WERI-Rb-1 (cell line): ENCODE measurements at regions not wholly inside any gene's neighbourhood (a gene's known extent, or its start where the extent isn't known, plus 50 kb on each side); places are given as distances from the start of the nearest gene placed in this dataset.

Experiments used
- DNase-seq: peaks from one replicate; pipeline ENCODE4 v3.0.0-alpha.2; 2020
- H3K27ac ChIP-seq: fragments of 250-450 bp; sonication (Bioruptor Pico); 2 replicates; pipeline ENCODE4 v1.5.1; 2020; ENCODE audit warnings: mild to moderate bottlenecking, moderate library complexity
- H3K27me3 ChIP-seq: fragments of 250-450 bp; sonication (Bioruptor Pico); 2 replicates; pipeline ENCODE4 v1.5.1; 2021; ENCODE audit warnings: mild to moderate bottlenecking, low read depth, moderate library complexity; ENCODE audit not compliant: insufficient read depth, severe bottlenecking
- H3K36me3 ChIP-seq: fragments of 250-450 bp; sonication (Bioruptor Pico); 2 replicates; pipeline ENCODE4 v1.5.1; 2020; ENCODE audit warnings: mild to moderate bottlenecking, moderate library complexity
- H3K4me3 ChIP-seq: 2 replicates; pipeline ENCODE4 v1.5.1; 2011; ENCODE audit warnings: low read depth, mild to moderate bottlenecking, control low read depth, low read length
- H3K9me3 ChIP-seq: fragments of 250-450 bp; sonication (Bioruptor Pico); 2 replicates; pipeline ENCODE4 v1.5.1; 2021; ENCODE audit warnings: mild to moderate bottlenecking, moderate library complexity; ENCODE audit not compliant: severe bottlenecking
- TF ChIP-seq, protein P1 (sequence below): IDR thresholded peaks from 2 replicates; pipeline ENCODE4 v1.5.1; 2011; ENCODE audit warnings: low read depth, mild to moderate bottlenecking, control low read depth, inconsistent platforms, low read length

DNA sequence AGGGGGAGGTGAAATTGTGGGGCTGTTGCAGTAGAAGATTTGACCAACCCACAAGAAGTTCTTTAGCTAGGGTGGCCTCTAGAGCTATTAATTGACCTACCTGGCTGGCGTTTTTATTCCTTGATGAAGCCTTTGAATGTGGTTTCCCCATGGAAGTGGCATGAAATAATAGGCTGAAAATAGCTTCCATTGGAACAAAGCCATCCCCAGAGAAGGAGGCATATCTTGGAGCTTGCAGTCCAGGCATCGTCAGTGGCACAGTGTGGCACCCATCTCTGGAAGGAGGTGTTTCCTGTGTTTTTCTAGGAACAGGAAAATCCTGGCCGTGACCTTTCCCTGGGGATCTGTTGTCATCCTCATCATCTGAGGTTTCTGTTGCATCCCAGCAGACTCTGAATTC lies 96.3 kb upstream of the WDR1 start:
- Histone ChIP-seq H3K27ac (no peak overlapping the region), H3K4me3 (no peak overlapping the region), H3K27me3 (no peaks in the 10 kb centered on the region), H3K36me3 (no peaks in the 10 kb centered on the region), H3K9me3 (no peaks in the 10 kb centered on the region)
- no peak for DNase-seq
- TF ChIP-seq, protein P1, sequence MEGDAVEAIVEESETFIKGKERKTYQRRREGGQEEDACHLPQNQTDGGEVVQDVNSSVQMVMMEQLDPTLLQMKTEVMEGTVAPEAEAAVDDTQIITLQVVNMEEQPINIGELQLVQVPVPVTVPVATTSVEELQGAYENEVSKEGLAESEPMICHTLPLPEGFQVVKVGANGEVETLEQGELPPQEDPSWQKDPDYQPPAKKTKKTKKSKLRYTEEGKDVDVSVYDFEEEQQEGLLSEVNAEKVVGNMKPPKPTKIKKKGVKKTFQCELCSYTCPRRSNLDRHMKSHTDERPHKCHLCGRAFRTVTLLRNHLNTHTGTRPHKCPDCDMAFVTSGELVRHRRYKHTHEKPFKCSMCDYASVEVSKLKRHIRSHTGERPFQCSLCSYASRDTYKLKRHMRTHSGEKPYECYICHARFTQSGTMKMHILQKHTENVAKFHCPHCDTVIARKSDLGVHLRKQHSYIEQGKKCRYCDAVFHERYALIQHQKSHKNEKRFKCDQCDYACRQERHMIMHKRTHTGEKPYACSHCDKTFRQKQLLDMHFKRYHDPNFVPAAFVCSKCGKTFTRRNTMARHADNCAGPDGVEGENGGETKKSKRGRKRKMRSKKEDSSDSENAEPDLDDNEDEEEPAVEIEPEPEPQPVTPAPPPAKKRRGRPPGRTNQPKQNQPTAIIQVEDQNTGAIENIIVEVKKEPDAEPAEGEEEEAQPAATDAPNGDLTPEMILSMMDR, result no peak

DNA sequence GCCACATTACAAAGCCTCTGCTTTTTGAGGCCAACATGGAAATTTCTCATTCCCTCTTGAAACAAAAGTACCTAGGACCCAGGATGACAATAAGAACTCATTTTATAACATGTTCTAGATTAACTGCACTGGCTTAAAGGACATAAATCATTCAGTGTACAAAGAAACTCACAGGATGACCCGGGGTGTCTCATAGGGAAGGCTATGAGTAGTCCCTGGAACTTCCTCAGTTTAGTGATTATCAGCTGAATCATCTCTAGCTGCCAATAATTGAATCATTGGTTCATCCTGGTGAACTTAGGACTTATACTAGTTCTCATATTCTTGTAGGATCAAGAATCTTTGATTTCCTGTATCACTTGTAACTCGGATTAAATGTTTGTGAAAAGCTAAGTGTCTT lies 95.8 kb upstream of the WDR1 start:
- Histone ChIP-seq H3K27ac (no peak overlapping the region), H3K4me3 (no peak overlapping the region), H3K27me3 (no peaks in the 10 kb centered on the region), H3K9me3 (no peaks in the 10 kb centered on the region), H3K36me3 (no peaks in the 10 kb centered on the region)
- no peak for DNase-seq
- TF ChIP-seq, protein P1, result no peak

DNA sequence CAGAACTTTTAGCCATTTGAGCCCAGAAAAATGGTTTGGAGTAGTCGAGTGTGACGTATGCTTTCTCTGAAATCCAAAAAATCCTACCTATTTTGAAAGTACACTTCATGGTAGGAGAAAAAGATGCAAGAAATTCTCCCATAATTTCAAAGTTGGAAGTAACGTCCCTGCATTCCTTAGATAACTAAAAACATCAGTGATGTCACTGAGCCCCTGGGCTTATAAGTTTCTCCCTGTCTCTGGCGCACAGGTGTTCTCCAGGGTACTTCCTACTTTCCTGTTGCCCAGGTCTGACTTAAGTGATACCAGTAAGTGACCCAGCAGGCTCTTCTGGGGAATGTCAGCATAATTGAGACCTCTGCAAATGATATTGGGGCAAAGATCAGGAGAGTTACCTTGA lies 90.5 kb upstream of the WDR1 start:
- DNase-seq, result no peak
- Histone ChIP-seq H3K9me3 (no peaks in the 10 kb centered on the region), H3K27ac (no peak overlapping the region), H3K36me3 (no peaks in the 10 kb centered on the region), H3K4me3 (no peak overlapping the region), H3K27me3 (no peaks in the 10 kb centered on the region)
- TF ChIP-seq, protein P1, result no peak

DNA sequence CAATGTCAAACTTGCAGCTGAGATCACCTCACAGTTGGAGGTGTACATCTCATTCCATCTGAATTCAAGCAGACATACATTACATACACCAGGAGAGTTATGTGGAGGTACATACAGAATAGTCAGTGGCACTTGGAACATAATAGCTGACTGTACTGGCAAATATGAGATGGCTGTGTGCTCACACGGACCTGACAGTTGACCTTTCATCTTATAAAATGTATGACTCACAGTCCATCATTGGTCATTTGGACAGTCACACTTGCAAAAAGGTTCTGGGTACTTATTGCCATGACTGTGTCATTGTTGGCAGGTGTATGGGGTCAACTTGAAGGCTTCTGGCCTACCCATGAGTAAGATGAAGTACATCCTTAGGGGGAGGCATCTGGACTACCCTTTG lies 88.6 kb upstream of the WDR1 start:
- no peak for DNase-seq
- Histone ChIP-seq H3K9me3 (no peaks in the 10 kb centered on the region), H3K27me3 (no peaks in the 10 kb centered on the region), H3K36me3 (no peaks in the 10 kb centered on the region), H3K4me3 (no peak overlapping the region), H3K27ac (no peak overlapping the region)
- TF ChIP-seq, protein P1, result no peak

DNA sequence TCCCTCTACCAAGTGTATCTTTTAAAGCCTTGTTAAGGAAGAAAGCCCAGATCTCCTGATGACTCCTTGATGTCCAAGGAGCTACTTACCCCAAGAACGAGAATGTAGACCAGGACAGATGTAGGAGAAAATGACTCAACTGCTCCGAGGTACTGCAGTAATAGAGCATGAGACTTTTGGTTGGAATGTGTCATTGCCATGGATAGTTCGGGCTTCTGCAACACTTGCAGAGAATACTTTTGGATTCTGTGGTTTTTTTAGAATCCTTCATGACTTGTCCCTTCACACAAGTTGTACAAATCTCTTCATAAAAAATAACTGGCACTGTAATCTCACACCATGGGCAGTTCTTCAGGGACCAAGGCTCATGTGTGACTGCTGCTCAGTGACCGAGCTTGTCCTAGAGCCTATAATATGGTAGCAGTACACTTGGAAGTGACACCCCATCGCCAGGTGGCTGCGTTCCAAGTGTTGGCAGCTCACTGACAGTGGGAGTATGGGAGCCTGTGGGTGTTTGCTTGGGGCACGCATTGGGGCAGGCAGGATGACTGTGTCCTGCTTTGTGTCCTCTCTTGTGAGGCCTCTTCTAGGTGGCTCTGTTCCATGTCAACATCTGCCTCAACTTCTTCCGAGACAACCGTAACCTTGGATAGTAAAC lies 87.9 kb upstream of the WDR1 start:
- TF ChIP-seq, protein P1, result no peak
- Histone ChIP-seq H3K36me3 (no peaks in the 10 kb centered on the region), H3K9me3 (no peaks in the 10 kb centered on the region), H3K27ac (no peak overlapping the region), H3K27me3 (no peaks in the 10 kb centered on the region), H3K4me3 (no peak overlapping the region)
- no peak for DNase-seq

DNA sequence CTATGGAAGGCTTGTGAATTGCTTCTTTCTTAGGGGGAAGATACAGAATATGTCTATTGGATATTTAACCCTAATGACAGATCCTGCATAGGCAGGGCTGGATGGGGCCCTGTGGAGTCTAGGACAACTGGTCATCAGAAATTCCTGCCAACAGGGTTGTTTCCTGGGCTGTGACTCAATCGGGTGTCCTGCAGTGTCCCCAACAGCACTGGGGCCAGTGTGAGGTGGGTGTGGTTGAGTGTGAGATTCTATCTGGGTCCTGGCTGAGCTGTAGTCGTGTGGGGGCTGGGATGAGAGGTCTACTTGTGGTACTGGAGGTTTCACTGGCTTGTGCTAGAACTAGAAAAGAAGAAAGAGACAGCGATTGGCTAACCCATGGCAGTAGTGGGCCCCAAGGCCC lies 87.3 kb upstream of the WDR1 start:
- Histone ChIP-seq H3K27me3 (no peaks in the 10 kb centered on the region), H3K36me3 (no peaks in the 10 kb centered on the region), H3K4me3 (no peak overlapping the region), H3K27ac (no peak overlapping the region), H3K9me3 (no peaks in the 10 kb centered on the region)
- TF ChIP-seq, protein P1, result no peak
- DNase-seq, result no peak
